HL-60 (cell line): ENCODE measurements at regions not wholly inside any gene's neighbourhood (a gene's known extent, or its start where the extent isn't known, plus 50 kb on each side); places are given as distances from the start of the nearest gene placed in this dataset.

ENCODE experiments used
- GABPA ChIP-seq: IDR thresholded peaks from 2 replicates; pipeline ENCODE4 v1.6.1; 2012; ENCODE audit warnings: low read depth
- POLR2AphosphoS5 ChIP-seq: IDR thresholded peaks from 2 replicates; pipeline ENCODE4 v1.6.1; 2012; ENCODE audit warnings: low read depth
- TF ChIP-seq, protein P1 (sequence below): IDR thresholded peaks from one replicate; pipeline ENCODE4 v1.5.1; 2011; ENCODE audit warnings: low read length, control low read depth, inconsistent platforms; ENCODE audit not compliant: insufficient read depth
- TF ChIP-seq, protein P2 (sequence below): IDR thresholded peaks from 2 replicates; pipeline ENCODE4 v1.6.1; 2012; ENCODE audit warnings: low read depth; ENCODE audit not compliant: insufficient replicate concordance

DNA sequence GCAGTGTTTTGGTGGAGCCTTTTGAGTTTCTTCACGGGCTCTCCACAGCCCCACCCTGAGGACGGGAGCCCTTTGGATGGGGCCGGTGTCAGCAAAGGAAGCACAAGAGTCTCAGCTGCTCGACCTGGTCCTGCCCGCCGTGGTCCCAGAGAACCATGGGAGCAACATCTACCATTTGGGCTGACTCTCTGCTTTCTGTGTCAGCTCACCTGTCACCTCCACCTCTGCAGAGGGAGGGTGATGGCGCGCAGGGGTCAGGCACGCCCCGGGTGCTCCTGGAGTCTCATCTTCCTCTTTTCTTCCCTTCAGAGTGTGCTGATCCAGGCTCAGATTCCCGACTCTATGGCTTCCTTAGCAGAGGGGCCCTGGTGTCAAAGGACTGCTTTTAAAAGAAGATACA, 171.7 kb downstream of the LAT start:
- TF ChIP-seq POLR2AphosphoS5 (no peak), GABPA (no peak)
- TF ChIP-seq, protein P1, sequence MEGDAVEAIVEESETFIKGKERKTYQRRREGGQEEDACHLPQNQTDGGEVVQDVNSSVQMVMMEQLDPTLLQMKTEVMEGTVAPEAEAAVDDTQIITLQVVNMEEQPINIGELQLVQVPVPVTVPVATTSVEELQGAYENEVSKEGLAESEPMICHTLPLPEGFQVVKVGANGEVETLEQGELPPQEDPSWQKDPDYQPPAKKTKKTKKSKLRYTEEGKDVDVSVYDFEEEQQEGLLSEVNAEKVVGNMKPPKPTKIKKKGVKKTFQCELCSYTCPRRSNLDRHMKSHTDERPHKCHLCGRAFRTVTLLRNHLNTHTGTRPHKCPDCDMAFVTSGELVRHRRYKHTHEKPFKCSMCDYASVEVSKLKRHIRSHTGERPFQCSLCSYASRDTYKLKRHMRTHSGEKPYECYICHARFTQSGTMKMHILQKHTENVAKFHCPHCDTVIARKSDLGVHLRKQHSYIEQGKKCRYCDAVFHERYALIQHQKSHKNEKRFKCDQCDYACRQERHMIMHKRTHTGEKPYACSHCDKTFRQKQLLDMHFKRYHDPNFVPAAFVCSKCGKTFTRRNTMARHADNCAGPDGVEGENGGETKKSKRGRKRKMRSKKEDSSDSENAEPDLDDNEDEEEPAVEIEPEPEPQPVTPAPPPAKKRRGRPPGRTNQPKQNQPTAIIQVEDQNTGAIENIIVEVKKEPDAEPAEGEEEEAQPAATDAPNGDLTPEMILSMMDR, result no peak
- TF ChIP-seq, protein P2, sequence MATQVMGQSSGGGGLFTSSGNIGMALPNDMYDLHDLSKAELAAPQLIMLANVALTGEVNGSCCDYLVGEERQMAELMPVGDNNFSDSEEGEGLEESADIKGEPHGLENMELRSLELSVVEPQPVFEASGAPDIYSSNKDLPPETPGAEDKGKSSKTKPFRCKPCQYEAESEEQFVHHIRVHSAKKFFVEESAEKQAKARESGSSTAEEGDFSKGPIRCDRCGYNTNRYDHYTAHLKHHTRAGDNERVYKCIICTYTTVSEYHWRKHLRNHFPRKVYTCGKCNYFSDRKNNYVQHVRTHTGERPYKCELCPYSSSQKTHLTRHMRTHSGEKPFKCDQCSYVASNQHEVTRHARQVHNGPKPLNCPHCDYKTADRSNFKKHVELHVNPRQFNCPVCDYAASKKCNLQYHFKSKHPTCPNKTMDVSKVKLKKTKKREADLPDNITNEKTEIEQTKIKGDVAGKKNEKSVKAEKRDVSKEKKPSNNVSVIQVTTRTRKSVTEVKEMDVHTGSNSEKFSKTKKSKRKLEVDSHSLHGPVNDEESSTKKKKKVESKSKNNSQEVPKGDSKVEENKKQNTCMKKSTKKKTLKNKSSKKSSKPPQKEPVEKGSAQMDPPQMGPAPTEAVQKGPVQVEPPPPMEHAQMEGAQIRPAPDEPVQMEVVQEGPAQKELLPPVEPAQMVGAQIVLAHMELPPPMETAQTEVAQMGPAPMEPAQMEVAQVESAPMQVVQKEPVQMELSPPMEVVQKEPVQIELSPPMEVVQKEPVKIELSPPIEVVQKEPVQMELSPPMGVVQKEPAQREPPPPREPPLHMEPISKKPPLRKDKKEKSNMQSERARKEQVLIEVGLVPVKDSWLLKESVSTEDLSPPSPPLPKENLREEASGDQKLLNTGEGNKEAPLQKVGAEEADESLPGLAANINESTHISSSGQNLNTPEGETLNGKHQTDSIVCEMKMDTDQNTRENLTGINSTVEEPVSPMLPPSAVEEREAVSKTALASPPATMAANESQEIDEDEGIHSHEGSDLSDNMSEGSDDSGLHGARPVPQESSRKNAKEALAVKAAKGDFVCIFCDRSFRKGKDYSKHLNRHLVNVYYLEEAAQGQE, result no peak
